GM23338 (cell line): ENCODE measurements at regions not wholly inside any gene's neighbourhood (a gene's known extent, or its start where the extent isn't known, plus 50 kb on each side); places are given as distances from the start of the nearest gene placed in this dataset.

Source experiments
- ATAC-seq: fragments of 200-7000 bp; cut with Tn5 transposase; 3 replicates; pipeline ENCODE4 v1.9.1; 2020
- DNase-seq: peaks from one replicate; pipeline ENCODE4 v3.0.0-alpha.2; 2015; ENCODE audit warnings: low spot score
- H2AFZ ChIP-seq: fragments of 200-600 bp; sonication (generic); 2 replicates; pipeline ENCODE4 v1.8.0; 2016; ENCODE audit warnings: antibody characterized with exemption, mild to moderate bottlenecking, moderate library complexity
- H3F3A ChIP-seq: fragments of 200-600 bp; sonication (generic); replicated peaks from 2 replicates; pipeline ENCODE4 v1.8.0; 2017; ENCODE audit warnings: antibody characterized with exemption, mixed run types, low read depth
- H3K27ac ChIP-seq: fragments of 200-600 bp; sonication (generic); 2 replicates; pipeline ENCODE4 v1.6.1; 2016; ENCODE audit warnings: low read depth
- H3K27me3 ChIP-seq: fragments of 200-600 bp; sonication (generic); 2 replicates; pipeline ENCODE4 v1.8.0; 2016; ENCODE audit warnings: mild to moderate bottlenecking, mixed run types, moderate library complexity; ENCODE audit not compliant: insufficient read depth
- H3K36me3 ChIP-seq: fragments of 200-600 bp; sonication (generic); 2 replicates; pipeline ENCODE4 v1.8.0; 2016; ENCODE audit warnings: mild to moderate bottlenecking; ENCODE audit not compliant: insufficient read depth
- H3K4me1 ChIP-seq: fragments of 200-600 bp; sonication (generic); 2 replicates; pipeline ENCODE4 v1.8.0; 2016; ENCODE audit warnings: mild to moderate bottlenecking, moderate library complexity; ENCODE audit not compliant: insufficient read depth
- H3K4me2 ChIP-seq: fragments of 200-600 bp; sonication (generic); 2 replicates; pipeline ENCODE4 v1.7.1; 2017; ENCODE audit warnings: mixed run types
- H3K4me3 ChIP-seq: fragments of 200-600 bp; sonication (generic); 2 replicates; pipeline ENCODE4 v1.6.1; 2016; ENCODE audit warnings: mixed run types
- H3K79me2 ChIP-seq: fragments of 200-600 bp; sonication (generic); replicated peaks from 2 replicates; pipeline ENCODE4 v1.8.0; 2017; ENCODE audit warnings: mild to moderate bottlenecking; ENCODE audit not compliant: insufficient read depth
- H3K9me2 ChIP-seq: fragments of 200-600 bp; sonication (generic); 2 replicates; pipeline ENCODE4 v1.8.0; 2017; ENCODE audit not compliant: insufficient read depth
- H4K20me1 ChIP-seq: fragments of 200-600 bp; sonication (generic); replicated peaks from 2 replicates; pipeline ENCODE4 v1.8.0; 2017; ENCODE audit warnings: mild to moderate bottlenecking; ENCODE audit not compliant: insufficient read depth
- H3K27ac Mint-ChIP-seq: 2 replicates; pipeline ENCODE4 v1.8.0; 2020; ENCODE audit warnings: inconsistent platforms, mild to moderate bottlenecking, moderate library complexity, mixed read lengths
- H3K27me3 Mint-ChIP-seq: 3 replicates; pipeline ENCODE4 v1.8.0; 2022; ENCODE audit warnings: low read depth, mild to moderate bottlenecking, moderate library complexity, mixed read lengths, inconsistent platforms; ENCODE audit not compliant: insufficient read depth, poor library complexity
- H3K36me3 Mint-ChIP-seq: 3 replicates; pipeline ENCODE4 v1.8.0; 2021; ENCODE audit warnings: low read depth, mild to moderate bottlenecking, inconsistent platforms, moderate library complexity, mixed read lengths
- H3K4me1 Mint-ChIP-seq: 3 replicates; pipeline ENCODE4 v1.8.0; 2020; ENCODE audit warnings: mild to moderate bottlenecking, inconsistent platforms, mixed read lengths
- H3K4me3 Mint-ChIP-seq: 3 replicates; pipeline ENCODE4 v1.8.0; 2021; ENCODE audit warnings: moderate library complexity, mild to moderate bottlenecking, inconsistent platforms, mixed read lengths
- H3K9me3 Mint-ChIP-seq: 3 replicates; pipeline ENCODE4 v1.8.0; 2020; ENCODE audit warnings: moderate library complexity, mild to moderate bottlenecking, inconsistent platforms, mixed read lengths
- CREB1 ChIP-seq: fragments of 250-450 bp; sonication (Bioruptor Pico); IDR thresholded peaks from 2 replicates; pipeline ENCODE4 v1.5.0; 2020; ENCODE audit warnings: low read depth, mild to moderate bottlenecking, moderate library complexity
- EZH2 ChIP-seq: fragments of 200-600 bp; sonication (generic); IDR thresholded peaks from one replicate; pipeline ENCODE4 v1.8.0; 2017; ENCODE audit warnings: antibody characterized with exemption, mild to moderate bottlenecking, low read depth; ENCODE audit not compliant: unreplicated experiment
- EZH2phosphoT487 ChIP-seq: fragments of 200-600 bp; sonication (generic); IDR thresholded peaks from one replicate; pipeline ENCODE4 v1.8.1; 2018; ENCODE audit warnings: antibody characterized with exemption; ENCODE audit not compliant: unreplicated experiment
- JUNB ChIP-seq: IDR thresholded peaks from one replicate; pipeline ENCODE4 v1.6.1; 2016; ENCODE audit warnings: antibody characterized with exemption; ENCODE audit not compliant: unreplicated experiment
- NANOG ChIP-seq: IDR thresholded peaks from 2 replicates; pipeline ENCODE4 v1.6.1; 2016; ENCODE audit warnings: antibody characterized with exemption, borderline replicate concordance
- POLR2AphosphoS5 ChIP-seq: IDR thresholded peaks from 2 replicates; pipeline ENCODE4 v1.6.1; 2016; ENCODE audit warnings: antibody characterized with exemption, low read depth
- STAT1 ChIP-seq: IDR thresholded peaks from one replicate; pipeline ENCODE4 v1.6.1; 2016; ENCODE audit warnings: antibody characterized with exemption; ENCODE audit not compliant: unreplicated experiment
- ZNF331 ChIP-seq: fragments of 250-450 bp; sonication (Bioruptor Pico); IDR thresholded peaks from 2 replicates; pipeline ENCODE4 v1.5.0; 2020; ENCODE audit warnings: low read depth, mild to moderate bottlenecking, moderate library complexity
- TF ChIP-seq, protein P1 (sequence below): IDR thresholded peaks from 2 replicates; pipeline ENCODE4 v1.6.1; 2016; ENCODE audit warnings: antibody characterized with exemption
- TF ChIP-seq, protein P2 (sequence below): IDR thresholded peaks from one replicate; pipeline ENCODE4 v1.6.1; 2018; ENCODE audit warnings: antibody characterized with exemption; ENCODE audit not compliant: unreplicated experiment

DNA sequence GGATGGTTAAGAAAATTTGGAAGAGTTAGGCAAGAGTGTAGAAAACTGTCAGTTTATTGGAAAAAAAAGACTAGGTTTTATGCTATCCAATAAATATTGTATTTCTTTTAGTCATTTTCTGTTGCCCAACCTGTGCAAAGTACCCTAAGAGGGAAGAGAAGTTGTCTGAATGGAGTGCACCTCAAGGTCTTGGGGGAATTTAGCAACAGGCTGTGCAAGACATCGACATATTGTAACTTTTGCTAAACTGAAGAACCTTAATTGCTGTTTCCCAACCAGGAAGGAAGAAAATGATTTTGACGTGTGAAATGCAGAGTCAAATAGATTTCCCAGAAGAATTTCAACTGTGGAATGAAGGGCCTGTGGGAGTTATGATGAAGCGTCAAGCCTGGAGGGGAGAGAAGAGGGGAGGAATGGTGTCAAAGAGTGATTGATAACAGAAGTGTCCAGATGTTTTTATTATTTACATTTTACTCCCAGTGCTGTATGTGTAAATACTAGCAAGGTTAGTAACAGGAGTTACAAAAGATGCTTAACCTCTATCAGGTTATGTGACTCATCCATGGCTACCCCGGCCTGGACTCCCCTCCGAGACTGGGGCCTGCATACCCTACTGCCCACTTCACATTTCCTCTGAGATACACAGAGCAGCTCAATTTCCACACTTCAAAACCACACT is 246.8 kb downstream of the MYLK4 start:
- Mint-ChIP-seq H3K27ac (no peak overlapping the region), H3K36me3 (no peaks in the 10 kb centered on the region), H3K27me3 (peaks cover 4% of the 10 kb centered on the region), H3K9me3 (peaks cover 4% of the 10 kb centered on the region; the same call in 1 of the 3 replicates), H3K4me3 (no peak overlapping the region), H3K4me1 (peaks cover 6% of the 10 kb centered on the region)
- DNase-seq (no peak), ATAC-seq (no peak)
- Histone ChIP-seq H3K36me3 (no peaks in the 10 kb centered on the region), H3K4me2 (no peak overlapping the region), H3K27ac (no peak overlapping the region), H3K4me1 (no peaks in the 10 kb centered on the region), H3K27me3 (no peaks in the 10 kb centered on the region), H3K9me2 (peaks cover 9% of the 10 kb centered on the region), H4K20me1 (no peaks in the 10 kb centered on the region), H3K4me3 (no peak overlapping the region), H2AFZ (no peak overlapping the region), H3F3A (no peaks in the 10 kb centered on the region), H3K79me2 (no peaks in the 10 kb centered on the region)
- TF ChIP-seq CREB1 (CRISPR knock-in tag), result no peak
- no peak for TF ChIP-seq NANOG
- TF ChIP-seq ZNF331 (CRISPR knock-in tag), result no peak
- TF ChIP-seq, protein P1, sequence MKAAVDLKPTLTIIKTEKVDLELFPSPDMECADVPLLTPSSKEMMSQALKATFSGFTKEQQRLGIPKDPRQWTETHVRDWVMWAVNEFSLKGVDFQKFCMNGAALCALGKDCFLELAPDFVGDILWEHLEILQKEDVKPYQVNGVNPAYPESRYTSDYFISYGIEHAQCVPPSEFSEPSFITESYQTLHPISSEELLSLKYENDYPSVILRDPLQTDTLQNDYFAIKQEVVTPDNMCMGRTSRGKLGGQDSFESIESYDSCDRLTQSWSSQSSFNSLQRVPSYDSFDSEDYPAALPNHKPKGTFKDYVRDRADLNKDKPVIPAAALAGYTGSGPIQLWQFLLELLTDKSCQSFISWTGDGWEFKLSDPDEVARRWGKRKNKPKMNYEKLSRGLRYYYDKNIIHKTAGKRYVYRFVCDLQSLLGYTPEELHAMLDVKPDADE, result no peak
- TF ChIP-seq STAT1, result no peak
- no peak for TF ChIP-seq POLR2AphosphoS5
- no peak for TF ChIP-seq EZH2

DNA sequence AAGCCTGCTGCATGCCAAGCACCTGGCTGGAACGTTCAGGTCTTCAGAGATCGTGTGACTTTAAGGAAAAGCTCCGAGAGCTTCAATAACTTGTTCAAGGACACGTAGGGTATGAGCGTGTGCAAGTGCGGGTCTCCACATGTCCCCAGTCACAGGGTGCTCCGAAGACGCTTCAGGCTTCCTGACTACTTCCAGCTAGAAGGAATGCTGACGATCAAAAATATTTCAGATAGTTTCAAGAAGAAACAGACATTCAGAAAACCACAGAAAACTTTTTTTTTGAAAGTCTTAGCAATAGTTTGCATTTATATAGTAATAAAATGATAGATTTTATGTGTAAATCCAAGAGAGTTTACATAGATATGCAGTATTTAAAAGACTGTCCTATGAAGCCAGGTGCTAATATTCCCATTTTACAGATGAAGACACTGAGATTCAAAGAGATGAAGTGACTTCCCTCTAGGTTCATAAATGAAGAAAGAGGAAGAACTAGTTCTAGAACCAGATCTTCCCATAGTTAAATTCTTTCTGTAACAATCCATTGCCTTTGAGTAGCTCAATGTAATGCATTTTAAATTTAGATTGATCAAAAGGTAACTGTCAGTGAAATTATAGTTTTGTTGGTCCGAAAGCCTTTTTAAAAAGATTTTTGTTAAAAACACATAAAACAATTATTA is 247.6 kb downstream of the MYLK4 start:
- H3K79me2 ChIP-seq, result no peaks in the 10 kb centered on the region
- H3K4me3 Mint-ChIP-seq, result no peak overlapping the region
- no peaks in the 10 kb centered on the region for H3K4me1 ChIP-seq
- peaks cover 7% of the 10 kb centered on the region for H3K9me2 ChIP-seq
- ATAC-seq (no peak), DNase-seq (no peak)
- H2AFZ ChIP-seq, result peak overlapping the region; percentile 91
- H3K4me3 ChIP-seq, result no peak overlapping the region
- H3K4me2 ChIP-seq, result no peak overlapping the region
- H3K27ac ChIP-seq, result no peak overlapping the region
- no peaks in the 10 kb centered on the region for H3K36me3 Mint-ChIP-seq
- peaks cover 4% of the 10 kb centered on the region for H3K27me3 Mint-ChIP-seq
- H3K27me3 ChIP-seq, result no peaks in the 10 kb centered on the region
- H3K4me1 Mint-ChIP-seq, result peaks cover 6% of the 10 kb centered on the region
- H3F3A ChIP-seq, result no peaks in the 10 kb centered on the region
- H3K27ac Mint-ChIP-seq, result no peak overlapping the region
- H4K20me1 ChIP-seq, result no peaks in the 10 kb centered on the region
- H3K36me3 ChIP-seq, result no peaks in the 10 kb centered on the region
- peaks cover 4% of the 10 kb centered on the region; the same call in 1 of the 3 replicates for H3K9me3 Mint-ChIP-seq
- TF ChIP-seq POLR2AphosphoS5 (no peak), EZH2phosphoT487 (no peak), CREB1 (CRISPR knock-in tag) (no peak), JUNB (no peak), NANOG (no peak)
- TF ChIP-seq, protein P2, sequence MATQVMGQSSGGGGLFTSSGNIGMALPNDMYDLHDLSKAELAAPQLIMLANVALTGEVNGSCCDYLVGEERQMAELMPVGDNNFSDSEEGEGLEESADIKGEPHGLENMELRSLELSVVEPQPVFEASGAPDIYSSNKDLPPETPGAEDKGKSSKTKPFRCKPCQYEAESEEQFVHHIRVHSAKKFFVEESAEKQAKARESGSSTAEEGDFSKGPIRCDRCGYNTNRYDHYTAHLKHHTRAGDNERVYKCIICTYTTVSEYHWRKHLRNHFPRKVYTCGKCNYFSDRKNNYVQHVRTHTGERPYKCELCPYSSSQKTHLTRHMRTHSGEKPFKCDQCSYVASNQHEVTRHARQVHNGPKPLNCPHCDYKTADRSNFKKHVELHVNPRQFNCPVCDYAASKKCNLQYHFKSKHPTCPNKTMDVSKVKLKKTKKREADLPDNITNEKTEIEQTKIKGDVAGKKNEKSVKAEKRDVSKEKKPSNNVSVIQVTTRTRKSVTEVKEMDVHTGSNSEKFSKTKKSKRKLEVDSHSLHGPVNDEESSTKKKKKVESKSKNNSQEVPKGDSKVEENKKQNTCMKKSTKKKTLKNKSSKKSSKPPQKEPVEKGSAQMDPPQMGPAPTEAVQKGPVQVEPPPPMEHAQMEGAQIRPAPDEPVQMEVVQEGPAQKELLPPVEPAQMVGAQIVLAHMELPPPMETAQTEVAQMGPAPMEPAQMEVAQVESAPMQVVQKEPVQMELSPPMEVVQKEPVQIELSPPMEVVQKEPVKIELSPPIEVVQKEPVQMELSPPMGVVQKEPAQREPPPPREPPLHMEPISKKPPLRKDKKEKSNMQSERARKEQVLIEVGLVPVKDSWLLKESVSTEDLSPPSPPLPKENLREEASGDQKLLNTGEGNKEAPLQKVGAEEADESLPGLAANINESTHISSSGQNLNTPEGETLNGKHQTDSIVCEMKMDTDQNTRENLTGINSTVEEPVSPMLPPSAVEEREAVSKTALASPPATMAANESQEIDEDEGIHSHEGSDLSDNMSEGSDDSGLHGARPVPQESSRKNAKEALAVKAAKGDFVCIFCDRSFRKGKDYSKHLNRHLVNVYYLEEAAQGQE, result no peak
